8988T (cell line): ENCODE measurements at regions not wholly inside any gene's neighbourhood (a gene's known extent, or its start where the extent isn't known, plus 50 kb on each side); places are given as distances from the start of the nearest gene placed in this dataset.

Experiments used
- DNase-seq: peaks from one replicate; pipeline ENCODE4 v3.0.0; 2011

GRCh38 chr2:38202713-38203445, 126.9 kb upstream of the CYP1B1 start:
- DNase-seq: no peak

- no peak for DNase-seq
These were observed 125.8 kb upstream of the CYP1B1 start for GRCh38 chr2:38201784-38202183.

- DNase-seq: no peak
These were observed 124.6 kb upstream of the CYP1B1 start for GRCh38 chr2:38200598-38200997.

GRCh38 chr2:38199127-38199526, 123.2 kb upstream of the CYP1B1 start:
- no peak for DNase-seq

- DNase-seq: no peak
These were observed 118.8 kb upstream of the CYP1B1 start for GRCh38 chr2:38194751-38195150.

GRCh38 chr2:38192976-38193375, 117.0 kb upstream of the CYP1B1 start:
- DNase-seq: no peak

- DNase-seq: no peak
These were observed 116.1 kb upstream of the CYP1B1 start for GRCh38 chr2:38192046-38192445.

- DNase-seq: no peak
These were observed 115.6 kb upstream of the CYP1B1 start for GRCh38 chr2:38191516-38191915.

- DNase-seq: no peak
These were observed 114.7 kb upstream of the CYP1B1 start for GRCh38 chr2:38190542-38191218.

GRCh38 chr2:38187541-38188011, 111.6 kb upstream of the CYP1B1 start:
- DNase-seq: no peak

- no peak for DNase-seq
These were observed 109.1 kb upstream of the CYP1B1 start for GRCh38 chr2:38185012-38185491.

GRCh38 chr2:38182492-38183003, 106.6 kb upstream of the CYP1B1 start:
- no peak for DNase-seq

GRCh38 chr2:38181806-38182491, 106.0 kb upstream of the CYP1B1 start:
- no peak for DNase-seq

- DNase-seq: no peak
These were observed 104.8 kb upstream of the CYP1B1 start for GRCh38 chr2:38180754-38181153.

GRCh38 chr2:38178556-38179419, 102.8 kb upstream of the CYP1B1 start:
- no peak for DNase-seq

GRCh38 chr2:38178119-38178518, 102.2 kb upstream of the CYP1B1 start:
- no peak for DNase-seq

- DNase-seq: no peak
These were observed 100.7 kb upstream of the CYP1B1 start for GRCh38 chr2:38176619-38177021.

- DNase-seq: no peak
These were observed 98.9 kb upstream of the CYP1B1 start for GRCh38 chr2:38174646-38175423.

- no peak for DNase-seq
These were observed 98.2 kb upstream of the CYP1B1 start for GRCh38 chr2:38174131-38174530.

GRCh38 chr2:38173683-38174082, 97.7 kb upstream of the CYP1B1 start:
- no peak for DNase-seq

GRCh38 chr2:38171208-38171855, 95.4 kb upstream of the CYP1B1 start:
- DNase-seq: no peak
